ENCODE measurements at regions not wholly inside any gene's neighbourhood (a gene's known extent, or its start where the extent isn't known, plus 50 kb on each side); places are given as distances from the start of the nearest gene placed in this dataset.

DNA sequence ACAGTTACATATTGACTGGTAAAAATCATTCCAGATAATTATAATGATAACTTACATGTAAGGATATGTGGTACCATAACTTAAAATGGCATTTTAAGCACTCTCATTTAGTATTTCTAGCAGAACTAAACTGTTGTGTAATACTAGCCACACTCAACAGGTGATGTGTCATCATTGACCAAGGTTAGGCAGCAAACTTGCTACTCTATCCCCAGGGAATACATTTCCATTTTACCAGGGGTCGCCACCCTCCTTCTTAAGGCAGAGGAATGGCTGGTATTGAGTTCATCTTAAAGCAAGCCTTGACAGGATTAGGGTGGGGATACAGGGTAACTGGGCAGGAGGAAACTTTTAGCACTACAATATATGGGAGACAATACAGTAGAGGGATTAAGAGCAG lies 259.8 kb upstream of the CAMK1G start:
- no peak for TF ChIP-seq CTCF (IDR thresholded peaks at IDR 0.05; ENCODE audit: insufficient read depth, low read length, poor library complexity, severe bottlenecking)
- no peak for DNase-seq (ENCODE audit: low read depth)
- no peak overlapping the region for H3K4me3 ChIP-seq (ENCODE audit: low read depth, low read length)
- no peaks in the 10 kb centered on the region for H3K36me3 ChIP-seq (ENCODE audit: control insufficient read depth, insufficient read depth, low read length)
- H3K27me3 ChIP-seq (ENCODE audit: control insufficient read depth, insufficient read depth, low read length): no peaks in the 10 kb centered on the region

- no peak for TF ChIP-seq CTCF (IDR thresholded peaks at IDR 0.05; ENCODE audit: insufficient read depth, low read length, poor library complexity, severe bottlenecking)
- no peak for DNase-seq (ENCODE audit: low read depth)
- Histone ChIP-seq H3K27me3 (ENCODE audit: control insufficient read depth, insufficient read depth, low read length) (no peaks in the 10 kb centered on the region), H3K4me3 (ENCODE audit: low read depth, low read length) (no peak overlapping the region), H3K36me3 (ENCODE audit: control insufficient read depth, insufficient read depth, low read length) (no peaks in the 10 kb centered on the region)
Observed at GRCh38 chr1:209324901-209325871, 258.3 kb upstream of the CAMK1G start.

DNA sequence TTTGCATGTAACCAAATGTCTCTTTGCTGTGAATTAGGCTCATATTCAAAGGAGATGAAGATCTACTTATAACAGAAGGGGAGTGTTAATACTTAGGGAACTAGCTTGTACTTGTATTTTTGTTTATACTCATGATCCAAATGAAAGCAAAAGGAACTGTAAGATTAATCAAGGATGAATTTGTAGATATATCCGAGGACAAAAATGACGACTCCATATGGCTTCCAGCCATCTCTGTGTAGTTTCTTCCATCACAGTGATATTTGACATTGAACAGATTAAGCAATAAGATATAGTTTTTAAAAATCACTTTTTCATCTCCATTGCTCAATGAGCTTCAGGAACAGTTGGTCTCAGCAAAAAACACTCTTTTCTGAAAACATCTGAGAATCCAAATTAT lies 257.4 kb upstream of the CAMK1G start:
- Histone ChIP-seq H3K4me3 (ENCODE audit: low read depth, low read length) (no peak overlapping the region), H3K36me3 (ENCODE audit: control insufficient read depth, insufficient read depth, low read length) (no peaks in the 10 kb centered on the region), H3K27me3 (ENCODE audit: control insufficient read depth, insufficient read depth, low read length) (no peaks in the 10 kb centered on the region)
- TF ChIP-seq CTCF (IDR thresholded peaks at IDR 0.05; ENCODE audit: insufficient read depth, low read length, poor library complexity, severe bottlenecking): no peak
- no peak for DNase-seq (ENCODE audit: low read depth)

DNA sequence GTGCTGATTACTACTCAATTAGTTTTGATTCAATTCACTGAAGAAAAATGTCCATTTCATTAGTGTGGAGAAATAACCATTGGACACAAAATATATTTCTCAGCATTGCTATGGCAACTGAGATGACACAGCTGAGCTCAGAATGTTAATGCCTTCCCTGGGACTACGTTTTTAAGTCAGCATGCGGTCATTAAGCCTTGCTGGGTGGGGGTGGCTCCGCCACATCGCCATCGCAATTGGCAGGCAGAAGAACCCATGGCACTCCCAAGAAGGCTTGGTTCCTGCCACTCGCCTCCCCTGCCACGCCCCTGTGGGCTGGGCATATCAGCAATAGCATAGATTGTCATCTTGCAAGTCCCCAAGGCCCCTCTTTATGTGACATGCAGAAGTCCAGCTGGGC lies 256.7 kb upstream of the CAMK1G start:
- no peak for TF ChIP-seq CTCF (IDR thresholded peaks at IDR 0.05; ENCODE audit: insufficient read depth, low read length, poor library complexity, severe bottlenecking)

GRCh38 chr1:209328196-209328595 lies 255.3 kb upstream of the CAMK1G start:
- DNase-seq (ENCODE audit: low read depth): no peak
- Histone ChIP-seq H3K4me3 (ENCODE audit: low read depth, low read length) (no peak overlapping the region), H3K27me3 (ENCODE audit: control insufficient read depth, insufficient read depth, low read length) (no peaks in the 10 kb centered on the region), H3K36me3 (ENCODE audit: control insufficient read depth, insufficient read depth, low read length) (no peaks in the 10 kb centered on the region)
- no peak for TF ChIP-seq CTCF (IDR thresholded peaks at IDR 0.05; ENCODE audit: insufficient read depth, low read length, poor library complexity, severe bottlenecking)

More for the DNA sequence above, 256.7 kb upstream of the CAMK1G start:
- Histone ChIP-seq H3K36me3 (ENCODE audit: control insufficient read depth, insufficient read depth, low read length) (no peaks in the 10 kb centered on the region), H3K4me3 (ENCODE audit: low read depth, low read length) (no peak overlapping the region), H3K27me3 (ENCODE audit: control insufficient read depth, insufficient read depth, low read length) (no peaks in the 10 kb centered on the region)
- DNase-seq (ENCODE audit: low read depth): no peak
